Tibial nerve (tissue), 3 donors: ENCODE measurements at regions not wholly inside any gene's neighbourhood (a gene's known extent, or its start where the extent isn't known, plus 50 kb on each side); places are given as distances from the start of the nearest gene placed in this dataset.

Experiments used
- POLR2A ChIP-seq, 2 donors: fragments of 450-650 bp; IDR thresholded peaks; one replicate each; pipeline ENCODE4 v1.6.1; 2017; ENCODE audit warnings: antibody characterized with exemption in 2 of 2, mild to moderate bottlenecking in 2 of 2, moderate library complexity in 2 of 2
- TF ChIP-seq, protein P1 (sequence below), 5 experiments: fragments of 200-600 bp in 3 of 5; fragments of 450-650 bp in 2 of 5; sonication (generic) in 3 of 5; IDR thresholded peaks; one replicate each; pipeline ENCODE4 v1.5.1; 2016 to 2019; ENCODE audit warnings: antibody characterized with exemption in 5 of 5, mild to moderate bottlenecking in 3 of 5, moderate library complexity in 2 of 5

DNA sequence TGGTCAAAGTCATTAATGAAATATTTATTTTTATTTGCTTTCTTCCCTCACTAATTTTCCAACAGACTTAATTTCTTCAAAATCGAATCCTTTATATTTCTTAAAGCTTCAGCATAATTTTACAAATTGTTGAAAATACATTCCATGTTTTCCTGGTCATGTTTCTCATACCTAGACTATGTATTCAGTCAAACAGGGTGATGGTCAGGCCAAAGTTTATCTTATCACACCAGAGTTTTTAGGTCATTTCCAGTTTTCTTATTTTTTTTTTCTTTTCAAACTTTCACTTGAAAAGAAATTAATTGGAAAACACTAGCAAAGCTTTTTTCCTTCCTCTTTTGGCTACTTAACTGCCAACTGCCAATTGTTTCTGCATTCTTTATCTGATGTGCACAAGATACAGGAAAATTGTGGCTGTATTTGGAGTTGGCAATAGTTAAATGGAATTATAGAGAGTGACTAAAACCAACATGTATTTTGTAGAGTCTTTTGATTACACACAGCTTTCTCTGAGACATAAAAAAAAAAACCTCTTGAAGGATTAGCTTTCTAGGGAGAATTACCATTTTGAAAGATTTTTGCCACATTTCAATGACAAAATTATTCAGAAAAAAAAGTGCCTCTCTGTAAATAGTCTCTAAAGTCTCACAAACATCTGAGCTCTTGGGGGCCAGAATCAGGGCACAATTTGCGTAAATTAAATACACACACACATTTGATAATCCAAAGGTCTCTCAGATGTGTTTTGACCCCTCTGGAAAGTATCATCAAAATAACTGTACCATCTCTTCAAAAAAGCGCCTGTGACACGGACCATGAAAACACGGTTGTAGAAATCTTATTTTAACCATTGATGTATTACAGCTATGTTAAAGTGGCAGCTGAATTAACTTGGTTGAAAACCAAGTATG is 603.2 kb upstream of the KCNMB2 start:
- TF ChIP-seq, protein P1, sequence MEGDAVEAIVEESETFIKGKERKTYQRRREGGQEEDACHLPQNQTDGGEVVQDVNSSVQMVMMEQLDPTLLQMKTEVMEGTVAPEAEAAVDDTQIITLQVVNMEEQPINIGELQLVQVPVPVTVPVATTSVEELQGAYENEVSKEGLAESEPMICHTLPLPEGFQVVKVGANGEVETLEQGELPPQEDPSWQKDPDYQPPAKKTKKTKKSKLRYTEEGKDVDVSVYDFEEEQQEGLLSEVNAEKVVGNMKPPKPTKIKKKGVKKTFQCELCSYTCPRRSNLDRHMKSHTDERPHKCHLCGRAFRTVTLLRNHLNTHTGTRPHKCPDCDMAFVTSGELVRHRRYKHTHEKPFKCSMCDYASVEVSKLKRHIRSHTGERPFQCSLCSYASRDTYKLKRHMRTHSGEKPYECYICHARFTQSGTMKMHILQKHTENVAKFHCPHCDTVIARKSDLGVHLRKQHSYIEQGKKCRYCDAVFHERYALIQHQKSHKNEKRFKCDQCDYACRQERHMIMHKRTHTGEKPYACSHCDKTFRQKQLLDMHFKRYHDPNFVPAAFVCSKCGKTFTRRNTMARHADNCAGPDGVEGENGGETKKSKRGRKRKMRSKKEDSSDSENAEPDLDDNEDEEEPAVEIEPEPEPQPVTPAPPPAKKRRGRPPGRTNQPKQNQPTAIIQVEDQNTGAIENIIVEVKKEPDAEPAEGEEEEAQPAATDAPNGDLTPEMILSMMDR (IDR thresholded peaks at IDR 0.05): no peak
- no peak for TF ChIP-seq POLR2A (IDR thresholded peaks at IDR 0.05)
